HG03469 (cell line): ENCODE measurements at regions not wholly inside any gene's neighbourhood (a gene's known extent, or its start where the extent isn't known, plus 50 kb on each side); places are given as distances from the start of the nearest gene placed in this dataset.
"Not testable (repeated sequence)": the region's sequence is repeated elsewhere in the genome, so short reads cannot be mapped to it uniquely, and the experiment has no call there.

ENCODE experiments used
- ATAC-seq: cut with Tn5 transposase; IDR thresholded peaks from one replicate; pipeline ENCODE4 v1.9.1; 2021; ENCODE audit warnings: mild to moderate bottlenecking, moderate library complexity, moderate number of reproducible peaks; ENCODE audit not compliant: unreplicated experiment

GRCh38 chr21:28068455-28069358 is 924.0 kb downstream of the LTN1 start:
- no peak for ATAC-seq

- ATAC-seq: no peak
These were observed 925.9 kb downstream of the LTN1 start for GRCh38 chr21:28066596-28067387.

- ATAC-seq: no peak
These were observed 926.6 kb downstream of the LTN1 start for GRCh38 chr21:28066076-28066475.

GRCh38 chr21:28063241-28064216 is 929.1 kb downstream of the LTN1 start:
- ATAC-seq: no peak

- not testable (repeated sequence) for ATAC-seq
These were observed 939.7 kb downstream of the LTN1 start for GRCh38 chr21:28052956-28053355.

- not testable (repeated sequence) for ATAC-seq
These were observed 941.0 kb downstream of the LTN1 start for GRCh38 chr21:28051649-28052048.

- ATAC-seq: not testable (repeated sequence)
These were observed 957.0 kb downstream of the LTN1 start for GRCh38 chr21:28035692-28036091.

GRCh38 chr21:28034916-28035315 is 957.8 kb downstream of the LTN1 start:
- not testable (repeated sequence) for ATAC-seq

- not testable (repeated sequence) for ATAC-seq
These were observed 958.3 kb downstream of the LTN1 start for GRCh38 chr21:28034334-28034733.

- ATAC-seq: not testable (repeated sequence)
These were observed 960.0 kb downstream of the LTN1 start for GRCh38 chr21:28032652-28033051.

- ATAC-seq: not testable (repeated sequence)
These were observed 961.6 kb downstream of the LTN1 start for GRCh38 chr21:28031066-28031465.

- no peak for ATAC-seq
These were observed 967.6 kb downstream of the LTN1 start for GRCh38 chr21:28025111-28025510.

GRCh38 chr21:28018741-28019669 is 973.7 kb downstream of the LTN1 start:
- ATAC-seq: no peak

- no peak for ATAC-seq
These were observed 974.5 kb downstream of the LTN1 start for GRCh38 chr21:28018213-28018612.

- ATAC-seq: no peak
These were observed 976.1 kb downstream of the LTN1 start for GRCh38 chr21:28016571-28016970.

- ATAC-seq: not testable (repeated sequence)
These were observed 979.6 kb downstream of the LTN1 start for GRCh38 chr21:28013123-28013522.

GRCh38 chr21:28011970-28012369 is 980.7 kb downstream of the LTN1 start:
- ATAC-seq: not testable (repeated sequence)

- not testable (repeated sequence) for ATAC-seq
These were observed 984.4 kb downstream of the LTN1 start for GRCh38 chr21:28008245-28008644.

GRCh38 chr21:28003627-28004026 is 989.0 kb downstream of the LTN1 start:
- ATAC-seq: not testable (repeated sequence)
